HepG2 (cell line): ENCODE measurements at regions not wholly inside any gene's neighbourhood (a gene's known extent, or its start where the extent isn't known, plus 50 kb on each side); places are given as distances from the start of the nearest gene placed in this dataset.

Source experiments
- ARNTL ChIP-seq: sonication (generic); formaldehyde crosslinking; IDR thresholded peaks from 2 replicates; pipeline ENCODE4 v1.4.0; 2020; ENCODE audit warnings: mild to moderate bottlenecking, missing genetic modification reagents
- BRF2 ChIP-seq: sonication (generic); formaldehyde crosslinking; IDR thresholded peaks from 2 replicates; pipeline ENCODE4 v1.8.1; 2022; ENCODE audit warnings: mild to moderate bottlenecking, missing genetic modification reagents
- CTCF ChIP-seq: sonication (generic); formaldehyde crosslinking; IDR thresholded peaks from 2 replicates; pipeline ENCODE4 v1.5.0; 2020; ENCODE audit warnings: mild to moderate bottlenecking, missing genetic modification reagents, moderate library complexity
- EP300 ChIP-seq, 3 experiments: sonication (generic) in 1 of 3; formaldehyde crosslinking in 1 of 3; IDR thresholded peaks; 2 replicates each; pipeline versions ENCODE4 v1.5.1 to v1.6.1; 2011 to 2020; ENCODE audit warnings: low read depth in 2 of 3, low read length in 2 of 3, borderline replicate concordance in 1 of 3, improper control_type of control experiment in 1 of 3, mild to moderate bottlenecking in 1 of 3, missing genetic modification reagents in 1 of 3, moderate library complexity in 1 of 3
- FOXP1 ChIP-seq, 2 experiments: fragments of 450-650 bp in 1 of 2; IDR thresholded peaks; 2 replicates each; pipeline ENCODE4 v1.6.1; 2017 to 2018; ENCODE audit warnings: antibody characterized with exemption in 1 of 2
- MAX ChIP-seq: IDR thresholded peaks from 2 replicates; pipeline ENCODE4 v1.6.1; 2012; ENCODE audit warnings: inconsistent platforms
- POLR2AphosphoS5 ChIP-seq: IDR thresholded peaks from 2 replicates; pipeline ENCODE4 v1.6.1; 2012; ENCODE audit warnings: low read depth, low read length
- ZNF280D ChIP-seq: sonication (generic); formaldehyde crosslinking; IDR thresholded peaks from 2 replicates; pipeline ENCODE4 v1.5.1; 2020; ENCODE audit warnings: mild to moderate bottlenecking, missing genetic modification reagents

- TF ChIP-seq BRF2 (CRISPR knock-in tag) (no peak), POLR2AphosphoS5 (no peak), FOXP1 (IDR thresholded peaks at IDR 0.05) (no peak), FOXP1 (CRISPR knock-in tag; IDR thresholded peaks at IDR 0.05) (no peak), ZNF280D (no peak), CTCF (CRISPR knock-in tag) (no peak), ARNTL (CRISPR knock-in tag) (no peak), MAX (no peak), EP300 (IDR thresholded peaks at IDR 0.05; ENCODE audit: low read depth in 2 of 2, low read length in 2 of 2) (no peak), EP300 (CRISPR knock-in tag; IDR thresholded peaks at IDR 0.05; ENCODE audit: borderline replicate concordance) (no peak)
Measured at GRCh38 chr1:5619469-5619868, 372.8 kb downstream of the NPHP4 start.
